HG03575 (cell line): ENCODE measurements at regions not wholly inside any gene's neighbourhood (a gene's known extent, or its start where the extent isn't known, plus 50 kb on each side); places are given as distances from the start of the nearest gene placed in this dataset.
"Not testable (repeated sequence)": the region's sequence is repeated elsewhere in the genome, so short reads cannot be mapped to it uniquely, and the experiment has no call there.

Source experiments
- ATAC-seq: cut with Tn5 transposase; IDR thresholded peaks from one replicate; pipeline ENCODE4 v1.9.1; 2021; ENCODE audit not compliant: unreplicated experiment, insufficient number of reproducible peaks, low FRiP score; ENCODE audit errors: extremely low read depth

- ATAC-seq, result no peak
These were observed 1131.4 kb downstream of the SORCS1 start for GRCh38 chr10:106033065-106033464.

GRCh38 chr10:106032450-106033002 is 1132.0 kb downstream of the SORCS1 start:
- no peak for ATAC-seq

DNA sequence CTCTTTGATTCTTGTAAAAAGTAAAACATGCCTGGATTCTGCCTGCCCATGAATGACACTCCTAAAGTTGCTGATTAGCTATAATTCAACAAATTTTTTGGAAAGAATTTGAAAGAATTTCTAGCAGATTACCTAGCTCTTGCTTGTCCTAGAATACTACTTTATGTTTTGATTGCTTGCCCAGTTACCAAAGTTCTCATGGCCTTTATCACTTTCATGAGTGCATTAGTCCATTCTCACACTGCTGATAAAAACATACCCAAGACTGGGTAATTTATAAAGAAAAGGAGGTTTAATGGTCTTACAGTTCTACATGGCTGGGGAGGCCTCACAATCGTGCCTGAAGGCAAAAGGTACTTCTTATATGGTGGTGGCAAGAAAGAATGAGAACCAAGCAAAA is 1137.3 kb downstream of the SORCS1 start:
- no peak for ATAC-seq

GRCh38 chr10:106025208-106025811 is 1139.2 kb downstream of the SORCS1 start:
- ATAC-seq, result no peak

GRCh38 chr10:106023329-106023728 is 1141.2 kb downstream of the SORCS1 start:
- ATAC-seq, result no peak

- not testable (repeated sequence) for ATAC-seq
These were observed 1144.9 kb downstream of the SORCS1 start for GRCh38 chr10:106019559-106019958.

- not testable (repeated sequence) for ATAC-seq
These were observed 1148.9 kb downstream of the SORCS1 start for GRCh38 chr10:106015369-106016199.

DNA sequence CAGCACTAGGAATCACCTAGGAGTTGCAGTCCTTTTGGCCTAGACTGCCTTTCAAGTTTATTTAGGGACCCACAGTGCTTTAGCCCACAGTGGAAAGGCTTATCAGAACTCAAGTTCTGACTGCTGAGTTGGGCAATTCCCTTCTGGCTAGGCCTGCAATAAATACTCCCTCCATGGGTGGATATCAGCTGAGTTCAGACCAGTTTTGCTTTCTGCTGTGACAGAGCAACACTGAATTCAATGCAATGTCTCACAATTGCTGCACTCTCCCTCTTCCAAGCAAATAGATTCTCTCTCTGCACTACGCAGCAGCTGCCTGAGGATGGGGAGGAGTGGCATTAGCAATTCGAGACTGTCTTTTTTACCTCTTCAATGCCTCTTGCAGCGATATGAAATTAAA is 1153.3 kb downstream of the SORCS1 start:
- ATAC-seq, result no peak

GRCh38 chr10:106000721-106001120 is 1163.8 kb downstream of the SORCS1 start:
- ATAC-seq, result no peak

DNA sequence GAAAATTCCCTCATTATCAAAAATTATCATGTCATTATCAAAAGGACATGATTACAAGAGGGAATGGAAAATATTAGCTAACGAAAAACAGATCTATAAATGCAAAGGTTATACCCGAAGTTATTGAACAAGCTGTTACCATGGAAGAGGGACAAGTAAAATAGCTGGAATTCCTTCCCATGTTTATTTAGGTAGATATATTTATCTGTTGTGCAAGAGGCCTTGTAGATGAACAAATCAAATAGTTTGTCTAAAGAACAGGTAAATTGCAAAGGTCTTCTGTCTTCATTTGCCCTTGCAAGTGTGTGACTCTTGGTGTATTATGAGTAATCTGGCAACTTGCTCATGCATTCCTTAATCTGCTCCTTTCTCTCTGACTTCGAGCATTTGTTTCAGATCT is 1170.9 kb downstream of the SORCS1 start:
- ATAC-seq, result no peak

DNA sequence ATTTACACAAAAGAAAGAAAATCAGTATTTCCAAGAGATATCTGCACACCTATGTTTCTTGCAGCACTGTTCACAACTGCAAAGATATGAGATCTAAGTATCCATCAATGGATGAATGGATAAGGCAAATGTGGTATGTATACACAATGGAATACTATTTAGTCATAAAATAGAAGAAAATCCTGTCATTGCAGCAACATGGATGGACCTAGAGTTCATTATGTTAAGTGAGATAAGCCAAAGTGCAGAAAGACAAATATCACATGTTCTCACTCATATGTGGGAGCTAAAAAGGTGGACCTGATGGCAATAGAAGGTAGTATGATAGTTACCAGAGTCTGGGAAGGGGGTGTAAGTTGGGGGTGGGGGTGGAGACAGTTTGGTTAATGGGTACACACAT is 1171.6 kb downstream of the SORCS1 start:
- ATAC-seq, result no peak

DNA sequence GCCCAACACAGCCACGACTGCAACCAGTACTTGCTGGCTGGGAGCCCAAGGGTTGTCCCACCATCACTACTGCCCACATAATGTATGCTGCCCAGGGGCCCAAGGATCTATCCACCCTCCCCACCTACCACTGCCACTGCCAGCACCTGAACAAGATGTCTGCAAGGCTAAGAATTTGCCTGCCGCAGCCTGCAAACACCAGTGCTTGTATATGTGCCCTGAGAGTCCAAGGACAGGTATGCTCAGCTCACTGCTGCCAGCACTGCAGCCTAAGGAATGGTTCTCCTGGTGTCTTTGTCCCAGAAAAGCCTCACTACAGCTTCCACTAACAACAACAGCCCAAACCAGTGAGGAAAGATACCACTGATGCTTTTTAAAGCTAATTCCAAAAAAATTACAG is 1174.0 kb downstream of the SORCS1 start:
- no peak for ATAC-seq

GRCh38 chr10:105989995-105990394 is 1174.5 kb downstream of the SORCS1 start:
- no peak for ATAC-seq

DNA sequence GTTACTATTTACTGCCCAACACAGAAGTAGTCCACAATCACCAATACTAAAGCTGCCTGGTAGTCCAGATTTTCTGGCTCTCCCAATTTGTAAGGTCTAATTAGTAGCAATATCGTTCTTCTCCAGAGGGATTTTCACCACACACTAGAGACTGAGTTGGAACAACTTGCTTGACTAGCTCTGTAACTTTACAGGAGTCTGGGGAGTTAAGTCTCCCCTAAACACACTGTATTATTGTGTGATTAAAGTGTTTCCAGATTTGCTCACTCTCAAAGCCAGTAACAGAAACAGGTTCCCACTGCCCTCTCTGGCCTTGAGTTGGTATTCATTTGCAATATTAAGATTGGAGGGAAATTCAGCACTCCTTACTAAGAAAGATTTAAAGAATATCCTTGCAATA is 1175.7 kb downstream of the SORCS1 start:
- ATAC-seq, result no peak

GRCh38 chr10:105986912-105987635 is 1177.4 kb downstream of the SORCS1 start:
- ATAC-seq, result no peak

DNA sequence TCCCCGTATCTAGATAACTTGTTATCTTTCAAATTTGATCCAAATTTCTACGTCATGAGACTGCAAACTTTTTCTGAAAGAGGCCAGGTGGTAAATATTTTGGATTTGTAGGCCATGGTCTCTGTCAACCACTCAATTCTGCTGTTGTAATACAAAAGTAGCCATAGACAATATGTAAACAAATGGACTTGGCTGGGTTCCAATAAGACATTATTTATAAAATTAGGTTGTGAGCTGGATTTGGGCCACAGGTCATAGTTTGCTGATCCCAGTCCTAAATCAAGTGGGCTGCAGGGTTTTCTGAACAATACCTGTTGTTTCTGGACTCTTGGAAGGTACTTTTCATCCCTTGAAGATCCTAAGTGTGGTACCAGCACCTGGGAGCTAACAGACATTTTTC is 1178.0 kb downstream of the SORCS1 start:
- no peak for ATAC-seq

- ATAC-seq, result no peak
These were observed 1181.8 kb downstream of the SORCS1 start for GRCh38 chr10:105982735-105983134.

- ATAC-seq, result no peak
These were observed 1182.8 kb downstream of the SORCS1 start for GRCh38 chr10:105981679-105982078.

GRCh38 chr10:105974803-105975456 is 1189.6 kb downstream of the SORCS1 start:
- ATAC-seq, result no peak
